H1 (cell line): ENCODE measurements at regions not wholly inside any gene's neighbourhood (a gene's known extent, or its start where the extent isn't known, plus 50 kb on each side); places are given as distances from the start of the nearest gene placed in this dataset.
"Not testable (repeated sequence)": the region's sequence is repeated elsewhere in the genome, so short reads cannot be mapped to it uniquely, and the experiment has no call there.

Experiments used
- CTCF ChIA-PET: fragments of 300-600 bp; sonication (Branson Sonifier 250); formaldehyde crosslinking; loops from one replicate; lab custom pipeline; 2021; ENCODE audit not compliant: partially characterized antibody; lab: Charles Lee
- POLR2A ChIA-PET: fragments of 300-600 bp; sonication (Branson Sonifier 250); formaldehyde crosslinking; loops from one replicate; lab custom pipeline; 2021; ENCODE audit warnings: inconsistent platforms; ENCODE audit not compliant: partially characterized antibody; lab: Charles Lee
- DNase-seq, 2 experiments: peaks; one replicate each; pipeline versions ENCODE4 v3.0.0 to v3.0.0-alpha.2; 2010 to 2022; ENCODE audit warnings: low spot score in 2 of 2, low read depth in 1 of 2, mixed read lengths in 1 of 2
- FAIRE-seq: peaks from 2 replicates; lab custom pipeline; 2011; peaks lifted over from hg19 to GRCh38; lab: Jason Lieb, UNC
- H2AFZ ChIP-seq: 2 replicates; pipeline ENCODE4 v1.8.1; 2012; ENCODE audit warnings: low read length, inconsistent platforms
- H2AK5ac ChIP-seq: 2 replicates; pipeline ENCODE4 v1.6.1; 2013; ENCODE audit warnings: low read depth, low read length
- H2BK120ac ChIP-seq: replicated peaks from 2 replicates; pipeline ENCODE3; 2013; ENCODE audit warnings: low read depth, low read length, inconsistent platforms
- H2BK12ac ChIP-seq: 2 replicates; pipeline ENCODE4 v1.6.1; 2013; ENCODE audit warnings: low read depth, low read length
- H2BK15ac ChIP-seq: 2 replicates; pipeline ENCODE4 v1.6.1; 2013; ENCODE audit warnings: low read length
- H2BK20ac ChIP-seq: 2 replicates; pipeline ENCODE4 v1.6.1; 2013; ENCODE audit warnings: low read length
- H2BK5ac ChIP-seq: 2 replicates; pipeline ENCODE4 v1.6.1; 2013; ENCODE audit warnings: low read depth, low read length
- H3K14ac ChIP-seq: 2 replicates; pipeline ENCODE4 v1.6.1; 2013; ENCODE audit warnings: inconsistent platforms; ENCODE audit not compliant: insufficient read length
- H3K18ac ChIP-seq: 2 replicates; pipeline ENCODE4 v1.6.1; 2013; ENCODE audit warnings: low read length; ENCODE audit errors: extremely low read depth
- H3K23ac ChIP-seq: 2 replicates; pipeline ENCODE4 v1.6.1; 2013; ENCODE audit warnings: inconsistent platforms; ENCODE audit not compliant: insufficient read length
- H3K23me2 ChIP-seq: 2 replicates; pipeline ENCODE4 v1.6.1; 2013; ENCODE audit warnings: low read depth, low read length
- H3K27ac ChIP-seq: 2 replicates; pipeline ENCODE4 v1.6.1; 2011; ENCODE audit warnings: low read depth, low read length, inconsistent platforms
- H3K27me3 ChIP-seq, 4 experiments: replicated peaks in 1 of 4; 1 replicate in 1 of 4; 2 replicates in 3 of 4; pipeline versions ENCODE4 v1.6.1 to v1.8.1; 2011 to 2013; ENCODE audit warnings: low read length in 3 of 4, mild to moderate bottlenecking in 3 of 4, inconsistent platforms in 2 of 4, mixed read lengths in 2 of 4, moderate library complexity in 1 of 4; ENCODE audit not compliant: control insufficient read depth in 3 of 4, insufficient read depth in 3 of 4; ENCODE audit errors: extremely low read depth in 1 of 4
- H3K36me3 ChIP-seq, 4 experiments: 2 replicates each; pipeline versions ENCODE4 v1.6.1 to v1.8.1; 2011 to 2013; ENCODE audit warnings: mild to moderate bottlenecking in 4 of 4, low read length in 3 of 4, moderate library complexity in 2 of 4, control low read depth in 1 of 4, inconsistent platforms in 1 of 4; ENCODE audit not compliant: insufficient read depth in 4 of 4, control insufficient read depth in 2 of 4
- H3K4ac ChIP-seq: replicated peaks from 2 replicates; pipeline ENCODE3; 2013; ENCODE audit warnings: low read length, low read depth, mixed read lengths, inconsistent platforms; ENCODE audit not compliant: insufficient read length
- H3K4me1 ChIP-seq, 4 experiments: replicated peaks in 1 of 4; 1 replicate in 1 of 4; 2 replicates in 3 of 4; pipeline versions ENCODE4 v1.6.1 to v1.8.1; 2011 to 2013; ENCODE audit warnings: low read length in 3 of 4, inconsistent platforms in 2 of 4, mixed read lengths in 1 of 4; ENCODE audit not compliant: insufficient read depth in 4 of 4, control insufficient read depth in 3 of 4
- H3K4me2 ChIP-seq, 2 experiments: 2 replicates each; pipeline versions ENCODE4 v1.6.1 to v1.8.1; 2011 to 2013; ENCODE audit warnings: low read depth in 2 of 2, low read length in 2 of 2, control low read depth in 1 of 2, inconsistent platforms in 1 of 2, mild to moderate bottlenecking in 1 of 2; ENCODE audit not compliant: insufficient read depth in 1 of 2
- H3K4me3 ChIP-seq, 4 experiments: fragments of 200-600, 300-600 bp in 1 of 4; sonication (generic), shearing (Covaris generic), sonication (Bioruptor Twin) in 1 of 4; 2 replicates each; pipeline versions ENCODE4 v1.5.1 to v1.8.1; 2011 to 2016; ENCODE audit warnings: low read length in 4 of 4, low read depth in 3 of 4, control low read depth in 2 of 4, inconsistent platforms in 2 of 4, mild to moderate bottlenecking in 2 of 4, mixed read lengths in 1 of 4, moderate library complexity in 1 of 4; ENCODE audit not compliant: insufficient read depth in 2 of 4; ENCODE audit errors: extremely low read depth in 1 of 4
- H3K56ac ChIP-seq: replicated peaks from 2 replicates; pipeline ENCODE3; 2013; ENCODE audit warnings: low read depth, mild to moderate bottlenecking, mixed read lengths, low read length, inconsistent platforms; ENCODE audit not compliant: insufficient read length
- H3K79me1 ChIP-seq: 2 replicates; pipeline ENCODE4 v1.6.1; 2013; ENCODE audit warnings: low read depth, low read length, control low read depth
- H3K79me2 ChIP-seq, 2 experiments: 2 replicates each; pipeline versions ENCODE4 v1.6.1 to v1.8.1; 2012 to 2013; ENCODE audit warnings: low read length in 2 of 2, mild to moderate bottlenecking in 2 of 2, inconsistent platforms in 1 of 2; ENCODE audit not compliant: insufficient read depth in 2 of 2, control insufficient read depth in 1 of 2
- H3K9ac ChIP-seq, 4 experiments: replicated peaks in 1 of 4; 1 replicate in 1 of 4; 2 replicates in 3 of 4; pipeline versions ENCODE4 v1.6.1 to v1.8.1; 2011 to 2013; ENCODE audit warnings: low read depth in 3 of 4, low read length in 3 of 4, control low read depth in 2 of 4, mild to moderate bottlenecking in 2 of 4, moderate library complexity in 2 of 4, inconsistent platforms in 1 of 4; ENCODE audit errors: extremely low read depth in 1 of 4
- H3K9me3 ChIP-seq, 2 experiments: 2 replicates each; pipeline versions ENCODE4 v1.6.1 to v1.8.1; 2012 to 2013; ENCODE audit warnings: mild to moderate bottlenecking in 2 of 2, moderate library complexity in 2 of 2, control low read depth in 1 of 2, inconsistent platforms in 1 of 2, low read depth in 1 of 2, low read length in 1 of 2, mixed read lengths in 1 of 2; ENCODE audit not compliant: insufficient read depth in 2 of 2
- H4K20me1 ChIP-seq, 2 experiments: replicated peaks in 1 of 2; 2 replicates each; pipeline versions ENCODE3 to v1.8.1; 2011 to 2013; ENCODE audit warnings: inconsistent platforms in 2 of 2, low read length in 2 of 2, mild to moderate bottlenecking in 1 of 2; ENCODE audit not compliant: insufficient read depth in 2 of 2, control insufficient read depth in 1 of 2
- H4K5ac ChIP-seq: 2 replicates; pipeline ENCODE4 v1.6.1; 2013; ENCODE audit warnings: low read length, low read depth, mixed read lengths, inconsistent platforms; ENCODE audit not compliant: insufficient read length
- H4K8ac ChIP-seq: 2 replicates; pipeline ENCODE4 v1.8.0; 2013; ENCODE audit warnings: mild to moderate bottlenecking, moderate library complexity, low read length, inconsistent platforms; ENCODE audit not compliant: insufficient read depth; ENCODE audit errors: extremely low read depth
- H4K91ac ChIP-seq: replicated peaks from 2 replicates; pipeline ENCODE3; 2013; ENCODE audit warnings: low read length, mixed read lengths, inconsistent platforms; ENCODE audit not compliant: insufficient read length
- WGBS, 2 experiments: shearing (Covaris generic) in 1 of 2; methylation state at CpG; one replicate each; pipeline versions ENCODE4 v1.1.6 to v1.1.7; 2013 to 2015; ENCODE audit warnings: low lambda C conversion rate in 2 of 2, mixed read lengths in 2 of 2, inconsistent platforms in 1 of 2, low coverage in 1 of 2, missing lambda C conversion rate in 1 of 2; ENCODE audit not compliant: insufficient replicate concordance in 2 of 2, insufficient coverage in 1 of 2, insufficient read length in 1 of 2; ENCODE audit errors: extremely low coverage in 1 of 2, missing lambda C conversion rate in 1 of 2; 5-methylcytosine and 5-hydroxymethylcytosine counted together

GRCh38 chr4:37746852-37747251 lies 60.7 kb upstream of the RELL1 start:
- H3K27ac ChIP-seq, POLR2A ChIA-PET, H4K20me1 ChIP-seq, H3K23ac ChIP-seq, H3K18ac ChIP-seq, H3K14ac ChIP-seq, H3K36me3 ChIP-seq, H2BK12ac ChIP-seq, H2BK5ac ChIP-seq, H2BK120ac ChIP-seq, H2BK20ac ChIP-seq, H4K5ac ChIP-seq, H3K4me1 ChIP-seq, H2AK5ac ChIP-seq, H3K79me1 ChIP-seq, H2AFZ ChIP-seq, H3K56ac ChIP-seq, H4K91ac ChIP-seq, DNase-seq, H3K4me3 ChIP-seq, H4K8ac ChIP-seq, FAIRE-seq, H3K9ac ChIP-seq, H3K9me3 ChIP-seq, H3K27me3 ChIP-seq, H3K4ac ChIP-seq, H3K23me2 ChIP-seq, H3K79me2 ChIP-seq, H2BK15ac ChIP-seq, H3K4me2 ChIP-seq: not testable (repeated sequence)
- CTCF ChIA-PET: interaction anchor here (0.7 kb wide), 1 partner anchor 8 kb away, joined by 4 read pairs; no protein-coding TSS in a partner anchor
- 89% methylated on average over 5 of the region's 5 CpGs; no CpG with 5 or more reads in 1 of the 2 experiments for WGBS, 2 experiments
